Smooth muscle cell (in vitro differentiated cells): ENCODE measurements at regions not wholly inside any gene's neighbourhood (a gene's known extent, or its start where the extent isn't known, plus 50 kb on each side); places are given as distances from the start of the nearest gene placed in this dataset.

ENCODE experiments used
- DNase-seq: peaks from one replicate; lab custom pipeline; 2025; ENCODE audit not compliant: unreplicated experiment; lab: John Stamatoyannopoulos, UW
- H2AFZ ChIP-seq: fragments of 200-600 bp; sonication (generic); 2 replicates; pipeline ENCODE4 v1.6.0; 2016; ENCODE audit warnings: antibody characterized with exemption, low read depth, mild to moderate bottlenecking
- H3F3A ChIP-seq: fragments of 200-600 bp; sonication (generic); 2 replicates; pipeline ENCODE4 v1.6.0; 2017; ENCODE audit warnings: antibody characterized with exemption, low read depth
- H3K27ac ChIP-seq: fragments of 200-600 bp; sonication (generic); 2 replicates; pipeline ENCODE4 v1.5.1; 2016; ENCODE audit warnings: low read depth, mild to moderate bottlenecking
- H3K27me3 ChIP-seq: fragments of 200-600 bp; sonication (generic); 2 replicates; pipeline ENCODE4 v1.6.1; 2016; ENCODE audit warnings: low read depth, mild to moderate bottlenecking
- H3K36me3 ChIP-seq: fragments of 200-600 bp; sonication (generic); 2 replicates; pipeline ENCODE4 v1.5.1; 2016; ENCODE audit warnings: low read depth
- H3K4me1 ChIP-seq: fragments of 200-600 bp; sonication (generic); 2 replicates; pipeline ENCODE4 v1.5.1; 2016; ENCODE audit warnings: low read depth
- H3K4me2 ChIP-seq: fragments of 200-600 bp; sonication (generic); 2 replicates; pipeline ENCODE4 v1.6.0; 2016; ENCODE audit warnings: mild to moderate bottlenecking
- H3K4me3 ChIP-seq: fragments of 200-600 bp; sonication (generic); 2 replicates; pipeline ENCODE4 v1.5.1; 2016; ENCODE audit warnings: mild to moderate bottlenecking
- H3K79me2 ChIP-seq: fragments of 200-600 bp; sonication (generic); 2 replicates; pipeline ENCODE4 v1.6.0; 2016; ENCODE audit warnings: low read depth, mild to moderate bottlenecking
- H3K9ac ChIP-seq: fragments of 200-600 bp; sonication (generic); 2 replicates; pipeline ENCODE4 v1.6.0; 2016; ENCODE audit warnings: low read depth
- H3K9me3 ChIP-seq: fragments of 200-600 bp; sonication (generic); replicated peaks from 2 replicates; pipeline ENCODE4 v1.5.1; 2016; ENCODE audit warnings: low read depth
- H4K20me1 ChIP-seq: fragments of 200-600 bp; sonication (generic); 2 replicates; pipeline ENCODE4 v1.6.0; 2016; ENCODE audit warnings: low read depth
- WGBS: methylation state at CpG from one replicate; pipeline ENCODE4 v1.1.7; 2016; ENCODE audit warnings: low lambda C conversion rate; 5-methylcytosine and 5-hydroxymethylcytosine counted together
- TF ChIP-seq, protein P1 (sequence below): fragments of 200-600 bp; sonication (generic); IDR thresholded peaks from 2 replicates; pipeline ENCODE4 v1.5.1; 2017; ENCODE audit warnings: borderline replicate concordance, mild to moderate bottlenecking, antibody characterized with exemption; ENCODE audit not compliant: insufficient read depth, poor library complexity, severe bottlenecking

DNA sequence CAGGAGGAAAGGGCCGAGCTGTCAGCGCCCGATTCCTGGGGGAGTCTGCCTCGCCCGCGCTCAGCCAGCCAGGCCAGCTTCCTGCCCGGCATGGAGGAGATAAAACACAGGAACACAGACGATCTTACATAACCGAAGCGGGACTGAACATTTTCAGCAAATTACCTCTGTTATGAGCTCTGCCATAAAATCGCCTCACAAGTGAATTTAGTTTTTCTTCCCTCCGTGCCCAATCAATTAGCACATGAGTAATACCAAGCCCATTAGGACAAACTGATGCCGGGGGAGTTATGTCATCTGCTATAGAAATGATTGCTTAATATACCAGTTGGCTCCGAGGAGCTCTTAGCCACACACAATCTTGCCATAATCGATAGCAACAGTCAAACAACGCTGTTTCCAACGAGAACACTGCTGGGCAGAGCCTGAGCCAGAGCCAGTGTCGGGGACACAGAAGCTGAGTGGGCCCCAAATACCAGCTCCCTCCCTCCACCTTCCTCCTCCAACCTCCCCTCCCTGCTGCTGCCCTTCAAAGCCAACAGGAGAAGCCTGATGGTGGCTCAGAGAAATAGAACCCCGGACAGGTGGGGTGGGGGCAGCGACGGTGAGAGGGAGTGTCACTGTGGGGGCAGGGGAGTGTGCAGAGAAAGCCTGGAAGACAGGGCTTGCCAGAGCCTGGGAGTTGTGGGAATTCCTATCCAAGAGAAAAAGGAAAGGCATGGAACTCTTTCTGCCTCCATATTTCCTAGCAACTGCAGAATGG, 279.4 kb upstream of the TLE3 start:
- Histone ChIP-seq H3K36me3 (no peaks in the 10 kb centered on the region), H3K4me1 (peaks cover 23% of the 10 kb centered on the region), H3K79me2 (no peaks in the 10 kb centered on the region), H3K4me3 (peak overlapping the region; percentile 25), H2AFZ (peak overlapping the region; percentile 49), H3K4me2 (peak overlapping the region; percentile 85), H3K27me3 (no peaks in the 10 kb centered on the region), H3K9ac (no peak overlapping the region), H3K27ac (peak overlapping the region; percentile 41), H4K20me1 (no peaks in the 10 kb centered on the region), H3F3A (peaks cover 13% of the 10 kb centered on the region), H3K9me3 (no peaks in the 10 kb centered on the region)
- TF ChIP-seq, protein P1, sequence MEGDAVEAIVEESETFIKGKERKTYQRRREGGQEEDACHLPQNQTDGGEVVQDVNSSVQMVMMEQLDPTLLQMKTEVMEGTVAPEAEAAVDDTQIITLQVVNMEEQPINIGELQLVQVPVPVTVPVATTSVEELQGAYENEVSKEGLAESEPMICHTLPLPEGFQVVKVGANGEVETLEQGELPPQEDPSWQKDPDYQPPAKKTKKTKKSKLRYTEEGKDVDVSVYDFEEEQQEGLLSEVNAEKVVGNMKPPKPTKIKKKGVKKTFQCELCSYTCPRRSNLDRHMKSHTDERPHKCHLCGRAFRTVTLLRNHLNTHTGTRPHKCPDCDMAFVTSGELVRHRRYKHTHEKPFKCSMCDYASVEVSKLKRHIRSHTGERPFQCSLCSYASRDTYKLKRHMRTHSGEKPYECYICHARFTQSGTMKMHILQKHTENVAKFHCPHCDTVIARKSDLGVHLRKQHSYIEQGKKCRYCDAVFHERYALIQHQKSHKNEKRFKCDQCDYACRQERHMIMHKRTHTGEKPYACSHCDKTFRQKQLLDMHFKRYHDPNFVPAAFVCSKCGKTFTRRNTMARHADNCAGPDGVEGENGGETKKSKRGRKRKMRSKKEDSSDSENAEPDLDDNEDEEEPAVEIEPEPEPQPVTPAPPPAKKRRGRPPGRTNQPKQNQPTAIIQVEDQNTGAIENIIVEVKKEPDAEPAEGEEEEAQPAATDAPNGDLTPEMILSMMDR = no peak
- DNase-seq = no peak
- 6% methylated on average over 21 of the region's 21 CpGs for WGBS

- Histone ChIP-seq H3K4me1 (peaks cover 23% of the 10 kb centered on the region), H3K79me2 (no peaks in the 10 kb centered on the region), H4K20me1 (no peaks in the 10 kb centered on the region), H3F3A (peaks cover 13% of the 10 kb centered on the region), H3K9ac (no peak overlapping the region), H2AFZ (peak overlapping the region; percentile 90), H3K9me3 (no peaks in the 10 kb centered on the region), H3K4me2 (peak overlapping the region; percentile 85), H3K4me3 (peak overlapping the region; percentile 25), H3K27ac (peak overlapping the region; percentile 41), H3K36me3 (no peaks in the 10 kb centered on the region), H3K27me3 (no peaks in the 10 kb centered on the region)
- TF ChIP-seq, protein P1 = no peak
- 14% methylated on average over 10 of the region's 12 CpGs for WGBS
- no peak for DNase-seq
Observed at GRCh38 chr15:70376031-70376928, 278.6 kb upstream of the TLE3 start.

- DNase-seq = no peak
- H3K9me3 ChIP-seq = no peaks in the 10 kb centered on the region
- H3K27me3 ChIP-seq = no peaks in the 10 kb centered on the region
- peaks cover 23% of the 10 kb centered on the region for H3K4me1 ChIP-seq
- H3K79me2 ChIP-seq = no peaks in the 10 kb centered on the region
- H3F3A ChIP-seq = peaks cover 13% of the 10 kb centered on the region
- H3K4me3 ChIP-seq = no peak overlapping the region
- peak overlapping the region; percentile 90 for H2AFZ ChIP-seq
- H3K27ac ChIP-seq = peak overlapping the region; percentile 9
- TF ChIP-seq, protein P1 = no peak
- H4K20me1 ChIP-seq = no peaks in the 10 kb centered on the region
- WGBS = 69% methylated on average over 3 of the region's 3 CpGs
- H3K9ac ChIP-seq = no peak overlapping the region
- peak overlapping the region; percentile 85 for H3K4me2 ChIP-seq
- H3K36me3 ChIP-seq = no peaks in the 10 kb centered on the region
Observed at GRCh38 chr15:70375586-70375985, 277.9 kb upstream of the TLE3 start.
